ENCODE measurements at regions not wholly inside any gene's neighbourhood (a gene's known extent, or its start where the extent isn't known, plus 50 kb on each side); places are given as distances from the start of the nearest gene placed in this dataset.

- TF ChIP-seq CTCF (IDR thresholded peaks at IDR 0.05): no peak
- TF ChIP-seq EZH2 (IDR thresholded peaks at IDR 0.05; ENCODE audit: borderline replicate concordance, insufficient read depth, low read depth, low read length, poor library complexity, severe bottlenecking): no peak
Observed at GRCh38 chr12:98259693-98260092, 255.7 kb upstream of the TMPO start.
